GM12878 (cell line): ENCODE measurements at regions not wholly inside any gene's neighbourhood (a gene's known extent, or its start where the extent isn't known, plus 50 kb on each side); places are given as distances from the start of the nearest gene placed in this dataset.

Source experiments
- ATAC-seq: fragments of 200-7000 bp; cut with Tn5 transposase; 3 replicates; pipeline ENCODE4 v1.9.1; 2020; ENCODE audit warnings: mild to moderate bottlenecking, moderate library complexity
- BruUV-seq: library from RNA; stranded (reverse); fragments of 400-500 nt; replicated peaks from 2 replicates; lab custom pipeline; 2021; lab: Mats Ljungman, UMichigan
- CTCF ChIA-PET: fragments of 300-600 bp; sonication (Branson Sonifier 250); formaldehyde crosslinking; extraction: SDS; loops from one replicate; lab custom pipeline; 2021; ENCODE audit warnings: inconsistent platforms; lab: Yijun Ruan, JAX
- POLR2A ChIA-PET: fragments of 350-600 bp; formaldehyde crosslinking; extraction: SDS; loops from one replicate; lab custom pipeline; 2021; ENCODE audit warnings: inconsistent platforms; lab: Charles Lee
- RAD21 ChIA-PET: fragments of 300-600 bp; sonication (Branson Sonifier 250); formaldehyde crosslinking; loops from one replicate; lab custom pipeline; 2023; ENCODE audit warnings: antibody characterized with exemption; ENCODE audit not compliant: unreplicated experiment; lab: Charles Lee
- SMC1A ChIA-PET: fragments of 300-600 bp; sonication (Branson Sonifier 250); formaldehyde crosslinking; loops from one replicate; lab custom pipeline; 2023; ENCODE audit not compliant: unreplicated experiment, uncharacterized antibody; lab: Charles Lee
- DNase-seq: peaks from one replicate; pipeline ENCODE4 v3.0.0-alpha.2; 2011; ENCODE audit warnings: low read depth, low spot score
- FAIRE-seq: peaks from 3 replicates; lab custom pipeline; 2011; peaks lifted over from hg19 to GRCh38; lab: Jason Lieb, UNC
- H2AFZ ChIP-seq: 2 replicates; pipeline ENCODE4 v1.6.0; 2011; ENCODE audit warnings: low read depth, low read length, control low read depth; ENCODE audit not compliant: control insufficient read depth
- H3K27ac ChIP-seq: 2 replicates; pipeline ENCODE4 v1.5.1; 2011; ENCODE audit warnings: control low read depth; ENCODE audit not compliant: control insufficient read depth, insufficient read depth
- H3K27me3 ChIP-seq, 2 experiments: replicated peaks in 1 of 2; 2 replicates each; pipeline versions ENCODE4 v1.6.0 to v1.6.1; 2011; ENCODE audit warnings: low read length in 1 of 2; ENCODE audit not compliant: control insufficient read depth in 2 of 2, insufficient read depth in 2 of 2
- H3K36me3 ChIP-seq, 2 experiments: 2 replicates each; pipeline ENCODE4 v1.5.1; 2011; ENCODE audit warnings: low read length in 1 of 2; ENCODE audit not compliant: control insufficient read depth in 2 of 2, insufficient read depth in 2 of 2
- H3K4me1 ChIP-seq: 2 replicates; pipeline ENCODE4 v1.6.1; 2011; ENCODE audit warnings: mild to moderate bottlenecking, low read length, moderate library complexity, mixed read lengths; ENCODE audit not compliant: control insufficient read depth, insufficient read depth
- H3K4me2 ChIP-seq: 2 replicates; pipeline ENCODE4 v1.6.0; 2011; ENCODE audit warnings: control low read depth; ENCODE audit not compliant: control insufficient read depth, insufficient read depth
- H3K4me3 ChIP-seq: fragments of 200-600 bp; sonication (generic); 2 replicates; pipeline ENCODE4 v1.5.1; 2016
- H3K79me2 ChIP-seq: 2 replicates; pipeline ENCODE4 v1.6.0; 2011; ENCODE audit warnings: low read length; ENCODE audit not compliant: control insufficient read depth, insufficient read depth
- H3K9ac ChIP-seq: 2 replicates; pipeline ENCODE4 v1.8.0; 2011; ENCODE audit warnings: low read length, control low read depth, mixed read lengths; ENCODE audit not compliant: control insufficient read depth, insufficient read depth
- H3K9me3 ChIP-seq: replicated peaks from 3 replicates; pipeline ENCODE4 v1.5.1; 2011; ENCODE audit warnings: mild to moderate bottlenecking, low read length; ENCODE audit not compliant: control insufficient read depth, insufficient read depth
- H4K20me1 ChIP-seq: 2 replicates; pipeline ENCODE4 v1.6.0; 2011; ENCODE audit not compliant: control insufficient read depth, insufficient read depth
- DPF2 ChIP-seq: fragments of 450-650 bp; IDR thresholded peaks from 2 replicates; pipeline ENCODE4 v1.6.1; 2017; ENCODE audit warnings: mild to moderate bottlenecking
- EGR1 ChIP-seq, 2 experiments: IDR thresholded peaks; 1 replicate in 1 of 2; 2 replicates in 1 of 2; pipeline ENCODE4 v1.6.1; 2011 to 2012; ENCODE audit warnings: low read depth in 2 of 2, low read length in 2 of 2, borderline replicate concordance in 1 of 2, mild to moderate bottlenecking in 1 of 2, moderate library complexity in 1 of 2
- EP300 ChIP-seq, 2 experiments: fragments of 150-350 bp in 1 of 2; IDR thresholded peaks; 2 replicates each; pipeline ENCODE4 v1.6.1; 2011 to 2012; ENCODE audit warnings: low read depth in 2 of 2, low read length in 2 of 2, borderline replicate concordance in 1 of 2, improper control_type of control experiment in 1 of 2, inconsistent platforms in 1 of 2; ENCODE audit not compliant: control insufficient read depth in 1 of 2
- HDAC2 ChIP-seq: fragments of 200-600 bp; sonication (generic); IDR thresholded peaks from 2 replicates; pipeline ENCODE4 v1.6.1; 2017
- JUND ChIP-seq: IDR thresholded peaks from 2 replicates; pipeline ENCODE4 v1.6.1; 2012; ENCODE audit warnings: low read depth, mild to moderate bottlenecking, low read length, improper control_type of control experiment, moderate library complexity
- KAT2A ChIP-seq: conservative IDR thresholded peaks from 2 replicates; pipeline ENCODE4 v1.6.1; 2011; ENCODE audit warnings: low read depth, low read length; ENCODE audit not compliant: control insufficient read depth
- KLF5 ChIP-seq: fragments of 450-650 bp; IDR thresholded peaks from 2 replicates; pipeline ENCODE4 v1.6.1; 2014; ENCODE audit warnings: mild to moderate bottlenecking; ENCODE audit not compliant: partially characterized antibody
- NRF1 ChIP-seq: conservative IDR thresholded peaks from 2 replicates; pipeline ENCODE4 v1.6.1; 2011; ENCODE audit warnings: mild to moderate bottlenecking, low read depth, low read length, improper control_type of control experiment
- RAD51 ChIP-seq: fragments of 450-650 bp; IDR thresholded peaks from 2 replicates; pipeline ENCODE4 v1.6.1; 2016; ENCODE audit warnings: moderate library complexity, mild to moderate bottlenecking, inconsistent platforms
- SREBF2 ChIP-seq: IDR thresholded peaks from 2 replicates; pipeline ENCODE4 v1.6.1; 2012; ENCODE audit warnings: mild to moderate bottlenecking, low read length
- TCF7 ChIP-seq: IDR thresholded peaks from 2 replicates; pipeline ENCODE4 v1.6.1; 2014; ENCODE audit warnings: antibody characterized with exemption, borderline replicate concordance
- WGBS: methylation state at CpG from one replicate; pipeline ENCODE4 v1.1.6; 2016; ENCODE audit warnings: low lambda C conversion rate; ENCODE audit not compliant: insufficient replicate concordance, insufficient coverage; ENCODE audit errors: missing lambda C conversion rate; 5-methylcytosine and 5-hydroxymethylcytosine counted together
- in situ Hi-C: fragments of 300-500 bp; cut with MboI; formaldehyde crosslinking; loops from 9 replicates; pipeline ENCODE4 v1.14.3; 2018; ENCODE audit warnings: mixed read lengths
- intact Hi-C: fragments of 100-400 bp; cut with micrococcal nuclease; formaldehyde crosslinking; loops from one replicate; pipeline ENCODE4 v1.14.2; 2022; ENCODE audit not compliant: unreplicated experiment
- TF ChIP-seq, protein P1 (sequence below): fragments of 450-650 bp; IDR thresholded peaks from 2 replicates; pipeline ENCODE4 v1.6.1; 2017; ENCODE audit warnings: borderline replicate concordance
- TF ChIP-seq, protein P2 (sequence below), 3 experiments: IDR thresholded peaks in 2 of 3; conservative IDR thresholded peaks in 1 of 3; 2 replicates each; pipeline ENCODE4 v1.5.1; 2011; ENCODE audit warnings: low read depth in 3 of 3, low read length in 3 of 3, mild to moderate bottlenecking in 3 of 3, control low read depth in 2 of 3, moderate library complexity in 2 of 3, inconsistent platforms in 1 of 3, mixed read lengths in 1 of 3; ENCODE audit not compliant: control insufficient read depth in 2 of 3, insufficient read depth in 1 of 3; ENCODE audit errors: extremely low read depth in 1 of 3

- BruUV-seq = no TSS peak
- ATAC-seq (0 out of 3 replicates have a peak, but pooled peaks have one; percentile 19), DNase-seq (no peak), FAIRE-seq (no peak)
- no peak overlapping the region for H3K4me3 ChIP-seq
- CTCF ChIA-PET = interaction anchor here (1.0 kb wide), 1 partner anchor 554 kb away, joined by 3 read pairs; no protein-coding TSS in a partner anchor
- intact Hi-C loops (loop anchor here (10.0 kb wide), 1 partner anchor 345 kb away; no protein-coding TSS in a partner anchor), in situ Hi-C loops (no loop called here)
- WGBS = 70% methylated on average over 3 of the region's 3 CpGs
- H3K4me1 ChIP-seq = no peaks in the 10 kb centered on the region
- no peak overlapping the region for H2AFZ ChIP-seq
- H3K36me3 ChIP-seq = no peaks in the 10 kb centered on the region
- H3K27ac ChIP-seq = no peak overlapping the region
- SMC1A ChIA-PET = interaction anchor here (0.6 to 0.7 kb wide), 2 partner anchors 553 to 1192 kb away, joined by 3 read pairs; no protein-coding TSS in a partner anchor
- no peak overlapping the region for H3K9ac ChIP-seq
- POLR2A ChIA-PET = no interaction called here
- H3K79me2 ChIP-seq = no peaks in the 10 kb centered on the region
- H3K27me3 ChIP-seq = no peaks in the 10 kb centered on the region
- H3K9me3 ChIP-seq = no peaks in the 10 kb centered on the region
- no peak for TF ChIP-seq JUND
- TF ChIP-seq RAD51 = no peak
- TF ChIP-seq KAT2A = no peak
- no peak for TF ChIP-seq NRF1
- TF ChIP-seq EP300 (IDR thresholded peaks at IDR 0.05; ENCODE audit: borderline replicate concordance in 1 of 2, control insufficient read depth in 1 of 2, low read depth in 2 of 2, low read length in 2 of 2) = no peak
- TF ChIP-seq DPF2 = no peak
- no peak for TF ChIP-seq KLF5
- TF ChIP-seq SREBF2 = no peak
- no peak for TF ChIP-seq HDAC2
- TF ChIP-seq, protein P1, sequence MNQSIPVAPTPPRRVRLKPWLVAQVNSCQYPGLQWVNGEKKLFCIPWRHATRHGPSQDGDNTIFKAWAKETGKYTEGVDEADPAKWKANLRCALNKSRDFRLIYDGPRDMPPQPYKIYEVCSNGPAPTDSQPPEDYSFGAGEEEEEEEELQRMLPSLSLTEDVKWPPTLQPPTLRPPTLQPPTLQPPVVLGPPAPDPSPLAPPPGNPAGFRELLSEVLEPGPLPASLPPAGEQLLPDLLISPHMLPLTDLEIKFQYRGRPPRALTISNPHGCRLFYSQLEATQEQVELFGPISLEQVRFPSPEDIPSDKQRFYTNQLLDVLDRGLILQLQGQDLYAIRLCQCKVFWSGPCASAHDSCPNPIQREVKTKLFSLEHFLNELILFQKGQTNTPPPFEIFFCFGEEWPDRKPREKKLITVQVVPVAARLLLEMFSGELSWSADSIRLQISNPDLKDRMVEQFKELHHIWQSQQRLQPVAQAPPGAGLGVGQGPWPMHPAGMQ = no peak
- TF ChIP-seq TCF7 = no peak
- TF ChIP-seq, protein P2, sequence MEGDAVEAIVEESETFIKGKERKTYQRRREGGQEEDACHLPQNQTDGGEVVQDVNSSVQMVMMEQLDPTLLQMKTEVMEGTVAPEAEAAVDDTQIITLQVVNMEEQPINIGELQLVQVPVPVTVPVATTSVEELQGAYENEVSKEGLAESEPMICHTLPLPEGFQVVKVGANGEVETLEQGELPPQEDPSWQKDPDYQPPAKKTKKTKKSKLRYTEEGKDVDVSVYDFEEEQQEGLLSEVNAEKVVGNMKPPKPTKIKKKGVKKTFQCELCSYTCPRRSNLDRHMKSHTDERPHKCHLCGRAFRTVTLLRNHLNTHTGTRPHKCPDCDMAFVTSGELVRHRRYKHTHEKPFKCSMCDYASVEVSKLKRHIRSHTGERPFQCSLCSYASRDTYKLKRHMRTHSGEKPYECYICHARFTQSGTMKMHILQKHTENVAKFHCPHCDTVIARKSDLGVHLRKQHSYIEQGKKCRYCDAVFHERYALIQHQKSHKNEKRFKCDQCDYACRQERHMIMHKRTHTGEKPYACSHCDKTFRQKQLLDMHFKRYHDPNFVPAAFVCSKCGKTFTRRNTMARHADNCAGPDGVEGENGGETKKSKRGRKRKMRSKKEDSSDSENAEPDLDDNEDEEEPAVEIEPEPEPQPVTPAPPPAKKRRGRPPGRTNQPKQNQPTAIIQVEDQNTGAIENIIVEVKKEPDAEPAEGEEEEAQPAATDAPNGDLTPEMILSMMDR (IDR thresholded peaks at IDR 0.05 in 2 of 3, conservative IDR thresholded peaks at IDR 0.05 in 1 of 3; ENCODE audit: control insufficient read depth in 2 of 3, extremely low read depth in 1 of 3, insufficient read depth in 1 of 3, low read depth in 3 of 3, low read length in 3 of 3) = no peak
- TF ChIP-seq EGR1 (IDR thresholded peaks at IDR 0.05; ENCODE audit: borderline replicate concordance in 1 of 2, low read depth in 2 of 2, low read length in 2 of 2) = no peak
- TF ChIP-seq, all 136 proteins: peak for 0
- no peaks in the 10 kb centered on the region for H4K20me1 ChIP-seq
- H3K4me2 ChIP-seq = no peak overlapping the region
- RAD21 ChIA-PET = no interaction called here
Measured at GRCh38 chr2:145759228-145759915, 1239.5 kb upstream of the ZEB2 start.
